Right lobe of liver (tissue), 4 donors: ENCODE measurements at regions not wholly inside any gene's neighbourhood (a gene's known extent, or its start where the extent isn't known, plus 50 kb on each side); places are given as distances from the start of the nearest gene placed in this dataset.

Experiments
- POLR2A ChIP-seq: fragments of 450-650 bp; IDR thresholded peaks from one replicate; pipeline ENCODE4 v1.6.1; 2017; ENCODE audit warnings: antibody characterized with exemption, mild to moderate bottlenecking
- TF ChIP-seq, protein P1 (sequence below), 4 donors: fragments of 200-600 bp in 3 of 4; fragments of 450-650 bp in 1 of 4; IDR thresholded peaks; one replicate each; pipeline versions ENCODE4 v1.5.1 to v1.8.0; 2016 to 2022; ENCODE audit warnings: antibody characterized with exemption in 4 of 4, mild to moderate bottlenecking in 2 of 4
- donor health status: DM: no; HTN: no; CAD: no.
- donor health status: DM: no; HTN: no; CAD: no.
- donor health status: DM: no; HTN: yes; CAD: no.

DNA sequence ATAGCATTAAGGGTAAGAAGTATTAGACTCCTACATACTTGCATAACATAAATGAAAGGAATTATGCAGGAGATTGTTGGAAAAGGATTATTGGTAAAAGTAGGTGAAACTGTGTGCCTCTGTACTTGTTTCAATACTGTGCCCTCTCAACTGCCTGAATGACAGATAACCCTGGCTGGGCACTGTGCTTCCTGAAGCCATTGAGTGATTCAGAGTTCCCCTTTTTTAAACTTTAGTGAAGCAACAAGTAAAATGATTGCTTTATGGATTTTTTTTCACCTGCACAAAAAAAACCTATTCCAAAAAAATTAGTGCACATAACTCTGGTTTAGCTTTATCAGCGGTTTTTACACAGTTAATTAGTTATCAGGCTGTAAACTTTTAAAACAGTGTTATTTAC is 204.8 kb downstream of the TRAM1L1 start:
- TF ChIP-seq, protein P1, sequence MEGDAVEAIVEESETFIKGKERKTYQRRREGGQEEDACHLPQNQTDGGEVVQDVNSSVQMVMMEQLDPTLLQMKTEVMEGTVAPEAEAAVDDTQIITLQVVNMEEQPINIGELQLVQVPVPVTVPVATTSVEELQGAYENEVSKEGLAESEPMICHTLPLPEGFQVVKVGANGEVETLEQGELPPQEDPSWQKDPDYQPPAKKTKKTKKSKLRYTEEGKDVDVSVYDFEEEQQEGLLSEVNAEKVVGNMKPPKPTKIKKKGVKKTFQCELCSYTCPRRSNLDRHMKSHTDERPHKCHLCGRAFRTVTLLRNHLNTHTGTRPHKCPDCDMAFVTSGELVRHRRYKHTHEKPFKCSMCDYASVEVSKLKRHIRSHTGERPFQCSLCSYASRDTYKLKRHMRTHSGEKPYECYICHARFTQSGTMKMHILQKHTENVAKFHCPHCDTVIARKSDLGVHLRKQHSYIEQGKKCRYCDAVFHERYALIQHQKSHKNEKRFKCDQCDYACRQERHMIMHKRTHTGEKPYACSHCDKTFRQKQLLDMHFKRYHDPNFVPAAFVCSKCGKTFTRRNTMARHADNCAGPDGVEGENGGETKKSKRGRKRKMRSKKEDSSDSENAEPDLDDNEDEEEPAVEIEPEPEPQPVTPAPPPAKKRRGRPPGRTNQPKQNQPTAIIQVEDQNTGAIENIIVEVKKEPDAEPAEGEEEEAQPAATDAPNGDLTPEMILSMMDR (IDR thresholded peaks at IDR 0.05), result no peak
- no peak for TF ChIP-seq POLR2A
